Spleen (tissue), 7 donors: ENCODE measurements at regions not wholly inside any gene's neighbourhood (a gene's known extent, or its start where the extent isn't known, plus 50 kb on each side); places are given as distances from the start of the nearest gene placed in this dataset.

Experiments
- CTCF ChIP-seq, 11 experiments: fragments of 200-600 bp in 7 of 11; fragments of 450-650 bp in 4 of 11; sonication (generic) in 4 of 11; IDR thresholded peaks in 8 of 11; conservative IDR thresholded peaks in 3 of 11; 1 replicate in 7 of 11; 2 replicates in 4 of 11; pipeline versions ENCODE4 v1.4.0 to v1.8.0; 2016 to 2021; ENCODE audit warnings: antibody characterized with exemption in 11 of 11, inconsistent platforms in 4 of 11, mild to moderate bottlenecking in 1 of 11
- POLR2A ChIP-seq, 3 donors: fragments of 450-650 bp; IDR thresholded peaks; one replicate each; pipeline ENCODE4 v1.5.1; 2017; ENCODE audit warnings: antibody characterized with exemption in 3 of 3, mild to moderate bottlenecking in 1 of 3
- POLR2AphosphoS5 ChIP-seq, 3 donors: sonication (generic); formaldehyde crosslinking; IDR thresholded peaks; one replicate each; pipeline ENCODE4 v1.5.1; 2017; ENCODE audit warnings: antibody characterized with exemption in 3 of 3
- donor health status: DM: no; HTN: no; CAD: no; lungs with moderate emphysema.
- donor health status: DM: no; HTN: no; CAD: no.
- donor health status: DM: no; HTN: no; CAD: no.

GRCh38 chr17:12282056-12282455, 261.4 kb downstream of the MAP2K4 start:
- TF ChIP-seq CTCF (IDR thresholded peaks at IDR 0.05 in 8 of 11, conservative IDR thresholded peaks at IDR 0.05 in 3 of 11): no peak
- no peak for TF ChIP-seq POLR2AphosphoS5 (IDR thresholded peaks at IDR 0.05)
- no peak for TF ChIP-seq POLR2A (IDR thresholded peaks at IDR 0.05)
